BLaER1 treated with 17β-estradiol and CSF1 and Interleukin-3, amounts not matched to agents 10 nM and 100 nM (cell line): ENCODE measurements at regions not wholly inside any gene's neighbourhood (a gene's known extent, or its start where the extent isn't known, plus 50 kb on each side); places are given as distances from the start of the nearest gene placed in this dataset.

Experiments
- H3K27ac ChIP-seq, 11 experiments: shearing (Covaris generic); formaldehyde crosslinking; 2 replicates each; pipeline ENCODE4 v1.8.1; 2022
- H3K27me3 ChIP-seq, 11 experiments: shearing (Covaris generic); formaldehyde crosslinking; 2 replicates each; pipeline ENCODE4 v1.8.1; 2022
- H3K36me3 ChIP-seq, 11 experiments: shearing (Covaris generic); formaldehyde crosslinking; 2 replicates each; pipeline ENCODE4 v1.8.1; 2022
- H3K4me1 ChIP-seq, 10 experiments: shearing (Covaris generic); formaldehyde crosslinking; 2 replicates each; pipeline ENCODE4 v1.8.1; 2022
- H3K4me2 ChIP-seq, 11 experiments: shearing (Covaris generic); formaldehyde crosslinking; 2 replicates each; pipeline ENCODE4 v1.8.1; 2022
- H3K4me3 ChIP-seq, 10 experiments: shearing (Covaris generic); formaldehyde crosslinking; 2 replicates each; pipeline ENCODE4 v1.8.1; 2022
- H3K9ac ChIP-seq, 11 experiments: shearing (Covaris generic); formaldehyde crosslinking; 2 replicates each; pipeline ENCODE4 v1.8.1; 2022
- H3K9me3 ChIP-seq, 11 experiments: shearing (Covaris generic); formaldehyde crosslinking; replicated peaks in 1 of 11; 2 replicates each; pipeline ENCODE4 v1.8.1; 2022
- H4K20me1 ChIP-seq, 11 experiments: shearing (Covaris generic); formaldehyde crosslinking; 2 replicates each; pipeline ENCODE4 v1.8.1; 2022
- Cebpa-rat ChIP-seq, 11 experiments: shearing (Covaris generic); IDR thresholded peaks; 2 replicates each; pipeline ENCODE4 v1.8.1; 2022

GRCh38 chr2:223416815-223417610, 185.1 kb downstream of the SCG2 start:
- Histone ChIP-seq H3K9ac (no peak overlapping the region), H3K4me1 (no peaks in the 10 kb centered on the region; a peak in 1 of 20 replicates), H3K36me3 (no peaks in the 10 kb centered on the region), H3K27me3 (no peaks in the 10 kb centered on the region), H3K27ac (no peak overlapping the region), H3K4me3 (no peak overlapping the region), H3K9me3 (no peaks in the 10 kb centered on the region), H3K4me2 (no peak overlapping the region), H4K20me1 (no peaks in the 10 kb centered on the region)
- no peak for TF ChIP-seq Cebpa-rat (IDR thresholded peaks at IDR 0.05)

- H3K9me3 ChIP-seq = no peaks in the 10 kb centered on the region
- no peaks in the 10 kb centered on the region for H3K36me3 ChIP-seq
- H4K20me1 ChIP-seq = no peaks in the 10 kb centered on the region
Observed at GRCh38 chr2:223418131-223418530, 184.0 kb downstream of the SCG2 start.

GRCh38 chr2:223418604-223419199, 183.5 kb downstream of the SCG2 start:
- no peaks in the 10 kb centered on the region for H3K36me3 ChIP-seq
- no peaks in the 10 kb centered on the region for H4K20me1 ChIP-seq
- H3K4me1 ChIP-seq = no peaks in the 10 kb centered on the region
- H3K27me3 ChIP-seq = no peaks in the 10 kb centered on the region
- H3K4me3 ChIP-seq = no peak overlapping the region
- no peak for TF ChIP-seq Cebpa-rat (IDR thresholded peaks at IDR 0.05)
- no peak overlapping the region for H3K4me2 ChIP-seq
- H3K9me3 ChIP-seq = no peaks in the 10 kb centered on the region
- H3K9ac ChIP-seq = no peak overlapping the region
- no peak overlapping the region for H3K27ac ChIP-seq

More at GRCh38 chr2:223418131-223418530, 184.0 kb downstream of the SCG2 start:
- no peaks in the 10 kb centered on the region for H3K27me3 ChIP-seq
- H3K27ac ChIP-seq = no peak overlapping the region
- H3K4me2 ChIP-seq = no peak overlapping the region
- H3K4me1 ChIP-seq = no peaks in the 10 kb centered on the region; a peak in 1 of 20 replicates
- TF ChIP-seq Cebpa-rat (IDR thresholded peaks at IDR 0.05) = no peak
- H3K9ac ChIP-seq = no peak overlapping the region
- no peak overlapping the region for H3K4me3 ChIP-seq

GRCh38 chr2:223420048-223420447, 182.1 kb downstream of the SCG2 start:
- no peaks in the 10 kb centered on the region for H3K4me1 ChIP-seq
- H3K9ac ChIP-seq = no peak overlapping the region
- H4K20me1 ChIP-seq = no peaks in the 10 kb centered on the region
- no peak for TF ChIP-seq Cebpa-rat (IDR thresholded peaks at IDR 0.05)
- H3K27me3 ChIP-seq = no peaks in the 10 kb centered on the region
- H3K36me3 ChIP-seq = no peaks in the 10 kb centered on the region
- H3K4me3 ChIP-seq = no peak overlapping the region
- H3K27ac ChIP-seq = no peak overlapping the region
- no peak overlapping the region for H3K4me2 ChIP-seq
- no peaks in the 10 kb centered on the region for H3K9me3 ChIP-seq

- TF ChIP-seq Cebpa-rat (IDR thresholded peaks at IDR 0.05) = no peak
- Histone ChIP-seq H3K4me1 (no peaks in the 10 kb centered on the region), H4K20me1 (no peaks in the 10 kb centered on the region), H3K36me3 (no peaks in the 10 kb centered on the region), H3K4me2 (no peak overlapping the region), H3K9ac (no peak overlapping the region), H3K27ac (no peak overlapping the region), H3K4me3 (no peak overlapping the region), H3K27me3 (no peaks in the 10 kb centered on the region), H3K9me3 (peaks cover 0 to 17% (median 10%) of the 10 kb centered on the region in 11 experiments; a peak in 13 of 22 replicates)
Observed at GRCh38 chr2:223431479-223431878, 170.7 kb downstream of the SCG2 start.

- H3K4me3 ChIP-seq = no peak overlapping the region
- H3K9ac ChIP-seq = no peak overlapping the region
- no peaks in the 10 kb centered on the region for H3K27me3 ChIP-seq
- H3K36me3 ChIP-seq = no peaks in the 10 kb centered on the region
- 0 out of 22 replicates have a peak, but pooled peaks cover 0 to under 1% (median 0%) of the 10 kb centered on the region in 11 experiments for H3K9me3 ChIP-seq
- H3K4me2 ChIP-seq = no peak overlapping the region
- TF ChIP-seq Cebpa-rat (IDR thresholded peaks at IDR 0.05) = no peak
- H3K4me1 ChIP-seq = no peaks in the 10 kb centered on the region
- H3K27ac ChIP-seq = no peak overlapping the region
- H4K20me1 ChIP-seq = no peaks in the 10 kb centered on the region
Observed at GRCh38 chr2:223433461-223433860, 168.7 kb downstream of the SCG2 start.

- no peak for TF ChIP-seq Cebpa-rat (IDR thresholded peaks at IDR 0.05)
- no peaks in the 10 kb centered on the region for H3K27me3 ChIP-seq
Observed at GRCh38 chr2:223437788-223438187, 164.4 kb downstream of the SCG2 start.

GRCh38 chr2:223439184-223439583, 163.0 kb downstream of the SCG2 start:
- H3K4me1 ChIP-seq = no peaks in the 10 kb centered on the region
- TF ChIP-seq Cebpa-rat (IDR thresholded peaks at IDR 0.05) = no peak
- H3K9me3 ChIP-seq = no peaks in the 10 kb centered on the region
- no peaks in the 10 kb centered on the region for H3K36me3 ChIP-seq
- H3K9ac ChIP-seq = no peak overlapping the region
- H3K27ac ChIP-seq = no peak overlapping the region
- H4K20me1 ChIP-seq = no peaks in the 10 kb centered on the region
- no peak overlapping the region for H3K4me2 ChIP-seq
- no peaks in the 10 kb centered on the region for H3K27me3 ChIP-seq
- no peak overlapping the region for H3K4me3 ChIP-seq

More at GRCh38 chr2:223437788-223438187, 164.4 kb downstream of the SCG2 start:
- H3K9ac ChIP-seq = no peak overlapping the region
- H3K4me1 ChIP-seq = no peaks in the 10 kb centered on the region
- H3K4me3 ChIP-seq = no peak overlapping the region
- H3K27ac ChIP-seq = no peak overlapping the region
- no peak overlapping the region for H3K4me2 ChIP-seq
- no peaks in the 10 kb centered on the region for H3K9me3 ChIP-seq
- no peaks in the 10 kb centered on the region for H4K20me1 ChIP-seq
- H3K36me3 ChIP-seq = no peaks in the 10 kb centered on the region

GRCh38 chr2:223439786-223440185, 162.4 kb downstream of the SCG2 start:
- Histone ChIP-seq H3K27ac (no peak overlapping the region), H3K9me3 (no peaks in the 10 kb centered on the region), H4K20me1 (no peaks in the 10 kb centered on the region), H3K36me3 (no peaks in the 10 kb centered on the region), H3K4me3 (no peak overlapping the region), H3K27me3 (no peaks in the 10 kb centered on the region), H3K4me2 (no peak overlapping the region), H3K9ac (no peak overlapping the region), H3K4me1 (no peaks in the 10 kb centered on the region)
- no peak for TF ChIP-seq Cebpa-rat (IDR thresholded peaks at IDR 0.05)

- no peak for TF ChIP-seq Cebpa-rat (IDR thresholded peaks at IDR 0.05)
- no peaks in the 10 kb centered on the region for H4K20me1 ChIP-seq
- no peaks in the 10 kb centered on the region for H3K27me3 ChIP-seq
- no peak overlapping the region for H3K27ac ChIP-seq
- no peaks in the 10 kb centered on the region for H3K36me3 ChIP-seq
- H3K4me1 ChIP-seq = no peaks in the 10 kb centered on the region
- peaks cover 0 to 9% (median 6%) of the 10 kb centered on the region in 11 experiments; a peak in 12 of 22 replicates for H3K9me3 ChIP-seq
- H3K9ac ChIP-seq = no peak overlapping the region
- H3K4me3 ChIP-seq = no peak overlapping the region
- no peak overlapping the region for H3K4me2 ChIP-seq
Observed at GRCh38 chr2:223442847-223443246, 159.3 kb downstream of the SCG2 start.
